Smooth muscle cell (in vitro differentiated cells): ENCODE measurements at regions not wholly inside any gene's neighbourhood (a gene's known extent, or its start where the extent isn't known, plus 50 kb on each side); places are given as distances from the start of the nearest gene placed in this dataset.

Experiments used
- DNase-seq: peaks from one replicate; lab custom pipeline; 2025; ENCODE audit not compliant: unreplicated experiment; lab: John Stamatoyannopoulos, UW
- H2AFZ ChIP-seq: fragments of 200-600 bp; sonication (generic); 2 replicates; pipeline ENCODE4 v1.6.0; 2016; ENCODE audit warnings: antibody characterized with exemption, low read depth, mild to moderate bottlenecking
- H3F3A ChIP-seq: fragments of 200-600 bp; sonication (generic); 2 replicates; pipeline ENCODE4 v1.6.0; 2017; ENCODE audit warnings: antibody characterized with exemption, low read depth
- H3K27ac ChIP-seq: fragments of 200-600 bp; sonication (generic); 2 replicates; pipeline ENCODE4 v1.5.1; 2016; ENCODE audit warnings: low read depth, mild to moderate bottlenecking
- H3K27me3 ChIP-seq: fragments of 200-600 bp; sonication (generic); 2 replicates; pipeline ENCODE4 v1.6.1; 2016; ENCODE audit warnings: low read depth, mild to moderate bottlenecking
- H3K36me3 ChIP-seq: fragments of 200-600 bp; sonication (generic); 2 replicates; pipeline ENCODE4 v1.5.1; 2016; ENCODE audit warnings: low read depth
- H3K4me1 ChIP-seq: fragments of 200-600 bp; sonication (generic); 2 replicates; pipeline ENCODE4 v1.5.1; 2016; ENCODE audit warnings: low read depth
- H3K4me2 ChIP-seq: fragments of 200-600 bp; sonication (generic); 2 replicates; pipeline ENCODE4 v1.6.0; 2016; ENCODE audit warnings: mild to moderate bottlenecking
- H3K4me3 ChIP-seq: fragments of 200-600 bp; sonication (generic); 2 replicates; pipeline ENCODE4 v1.5.1; 2016; ENCODE audit warnings: mild to moderate bottlenecking
- H3K79me2 ChIP-seq: fragments of 200-600 bp; sonication (generic); 2 replicates; pipeline ENCODE4 v1.6.0; 2016; ENCODE audit warnings: low read depth, mild to moderate bottlenecking
- H3K9ac ChIP-seq: fragments of 200-600 bp; sonication (generic); 2 replicates; pipeline ENCODE4 v1.6.0; 2016; ENCODE audit warnings: low read depth
- H3K9me3 ChIP-seq: fragments of 200-600 bp; sonication (generic); replicated peaks from 2 replicates; pipeline ENCODE4 v1.5.1; 2016; ENCODE audit warnings: low read depth
- H4K20me1 ChIP-seq: fragments of 200-600 bp; sonication (generic); 2 replicates; pipeline ENCODE4 v1.6.0; 2016; ENCODE audit warnings: low read depth
- CTCF ChIP-seq: fragments of 200-600 bp; sonication (generic); IDR thresholded peaks from 2 replicates; pipeline ENCODE4 v1.5.1; 2017; ENCODE audit warnings: borderline replicate concordance, mild to moderate bottlenecking, antibody characterized with exemption; ENCODE audit not compliant: insufficient read depth, poor library complexity, severe bottlenecking
- WGBS: methylation state at CpG from one replicate; pipeline ENCODE4 v1.1.7; 2016; ENCODE audit warnings: low lambda C conversion rate; 5-methylcytosine and 5-hydroxymethylcytosine counted together

- no peaks in the 10 kb centered on the region for H4K20me1 ChIP-seq
- H2AFZ ChIP-seq: no peak overlapping the region
- TF ChIP-seq CTCF: no peak
- no peaks in the 10 kb centered on the region for H3K36me3 ChIP-seq
- no peaks in the 10 kb centered on the region for H3K27me3 ChIP-seq
- no peaks in the 10 kb centered on the region for H3K79me2 ChIP-seq
- no peak overlapping the region for H3K9ac ChIP-seq
- peaks cover 5% of the 10 kb centered on the region for H3K4me1 ChIP-seq
- no peaks in the 10 kb centered on the region for H3F3A ChIP-seq
- peak overlapping the region; percentile 35 for H3K4me2 ChIP-seq
- peak overlapping the region; percentile 53 for H3K27ac ChIP-seq
- H3K4me3 ChIP-seq: no peak overlapping the region
- DNase-seq: no peak
- 10% methylated on average over 1 of the region's 1 CpG for WGBS
- no peaks in the 10 kb centered on the region for H3K9me3 ChIP-seq
These were observed 524.8 kb downstream of the PTPRC start for GRCh38 chr1:199163670-199164069.

GRCh38 chr1:199167460-199167859 lies 528.6 kb downstream of the PTPRC start:
- no peaks in the 10 kb centered on the region for H3K27me3 ChIP-seq
- no peaks in the 10 kb centered on the region for H3K9me3 ChIP-seq
- no peak for TF ChIP-seq CTCF
- no peak overlapping the region for H3K9ac ChIP-seq
- H3K27ac ChIP-seq: no peak overlapping the region
- no peaks in the 10 kb centered on the region for H3K79me2 ChIP-seq
- no peaks in the 10 kb centered on the region for H3K36me3 ChIP-seq
- no peak for DNase-seq
- H2AFZ ChIP-seq: no peak overlapping the region
- peaks cover 2% of the 10 kb centered on the region for H3F3A ChIP-seq
- no peaks in the 10 kb centered on the region for H4K20me1 ChIP-seq
- H3K4me3 ChIP-seq: no peak overlapping the region
- WGBS: 87% methylated on average over 3 of the region's 3 CpGs
- no peaks in the 10 kb centered on the region for H3K4me1 ChIP-seq
- no peak overlapping the region for H3K4me2 ChIP-seq

- no peaks in the 10 kb centered on the region for H3K36me3 ChIP-seq
- no peaks in the 10 kb centered on the region for H3K79me2 ChIP-seq
- peaks cover 3% of the 10 kb centered on the region for H3K4me1 ChIP-seq
- TF ChIP-seq CTCF: no peak
- WGBS: 95% methylated on average over 2 of the region's 2 CpGs
- no peak overlapping the region for H3K4me3 ChIP-seq
- H3K27me3 ChIP-seq: no peaks in the 10 kb centered on the region
- no peak overlapping the region for H3K9ac ChIP-seq
- no peaks in the 10 kb centered on the region for H3K9me3 ChIP-seq
- no peaks in the 10 kb centered on the region for H4K20me1 ChIP-seq
- no peak overlapping the region for H2AFZ ChIP-seq
- H3K27ac ChIP-seq: no peak overlapping the region
- no peak for DNase-seq
- H3K4me2 ChIP-seq: no peak overlapping the region
- H3F3A ChIP-seq: peaks cover 8% of the 10 kb centered on the region
These were observed 530.2 kb downstream of the PTPRC start for GRCh38 chr1:199168888-199169585.

GRCh38 chr1:199170711-199171110 lies 531.9 kb downstream of the PTPRC start:
- no peak for TF ChIP-seq CTCF
- no peaks in the 10 kb centered on the region for H3K9me3 ChIP-seq
- no peak for DNase-seq

More at GRCh38 chr1:199170711-199171110, 531.9 kb downstream of the PTPRC start:
- Histone ChIP-seq H3K27me3 (no peaks in the 10 kb centered on the region), H4K20me1 (no peaks in the 10 kb centered on the region), H3K4me2 (no peak overlapping the region), H3K4me3 (no peak overlapping the region), H3K9ac (no peak overlapping the region), H3K36me3 (no peaks in the 10 kb centered on the region), H2AFZ (no peak overlapping the region), H3K27ac (no peak overlapping the region), H3K79me2 (no peaks in the 10 kb centered on the region), H3K4me1 (peaks cover 4% of the 10 kb centered on the region), H3F3A (peaks cover 8% of the 10 kb centered on the region)
- WGBS: 93% methylated on average over 3 of the region's 3 CpGs
